GM19351 (cell line): ENCODE measurements at regions not wholly inside any gene's neighbourhood (a gene's known extent, or its start where the extent isn't known, plus 50 kb on each side); places are given as distances from the start of the nearest gene placed in this dataset.
"Not testable (repeated sequence)": the region's sequence is repeated elsewhere in the genome, so short reads cannot be mapped to it uniquely, and the experiment has no call there.

Experiments used
- ATAC-seq: cut with Tn5 transposase; IDR thresholded peaks from one replicate; pipeline ENCODE4 v1.9.1; 2021; ENCODE audit warnings: mild to moderate bottlenecking, moderate library complexity; ENCODE audit not compliant: unreplicated experiment

GRCh38 chr5:97234380-97234779, 51.3 kb upstream of the RIOK2 start:
- ATAC-seq, result not testable (repeated sequence)

- ATAC-seq, result no peak
Measured at GRCh38 chr5:97242341-97242740, 59.3 kb upstream of the RIOK2 start.

GRCh38 chr5:97243353-97243752, 60.3 kb upstream of the RIOK2 start:
- no peak for ATAC-seq

- no peak for ATAC-seq
Measured at GRCh38 chr5:97245386-97245785, 62.3 kb upstream of the RIOK2 start.

- ATAC-seq, result no peak
Measured at GRCh38 chr5:97250113-97250512, 67.1 kb upstream of the RIOK2 start.

GRCh38 chr5:97266076-97266475, 83.0 kb upstream of the RIOK2 start:
- ATAC-seq, result no peak

- ATAC-seq, result no peak
Measured at GRCh38 chr5:97266576-97266975, 83.5 kb upstream of the RIOK2 start.

- ATAC-seq, result no peak
Measured at GRCh38 chr5:97267767-97268166, 84.7 kb upstream of the RIOK2 start.

GRCh38 chr5:97276474-97277120, 93.5 kb upstream of the RIOK2 start:
- ATAC-seq, result no peak

GRCh38 chr5:97281257-97281656, 98.2 kb upstream of the RIOK2 start:
- no peak for ATAC-seq

- peak; percentile 100 for ATAC-seq
Measured at GRCh38 chr5:97297063-97297703, 114.1 kb upstream of the RIOK2 start.

GRCh38 chr5:97297704-97298091, 114.7 kb upstream of the RIOK2 start:
- ATAC-seq, result peak; percentile 4

- ATAC-seq, result not testable (repeated sequence)
Measured at GRCh38 chr5:97301181-97301580, 118.1 kb upstream of the RIOK2 start.

- no peak for ATAC-seq
Measured at GRCh38 chr5:97338729-97339128, 155.7 kb upstream of the RIOK2 start.

- ATAC-seq, result peak; percentile 97
Measured at GRCh38 chr5:97355775-97356174, 172.7 kb upstream of the RIOK2 start.

- peak; percentile 61 for ATAC-seq
Measured at GRCh38 chr5:97363577-97363976, 180.5 kb upstream of the RIOK2 start.

GRCh38 chr5:97364731-97365130, 181.7 kb upstream of the RIOK2 start:
- no peak for ATAC-seq

- no peak for ATAC-seq
Measured at GRCh38 chr5:97365163-97365845, 182.3 kb upstream of the RIOK2 start.

GRCh38 chr5:97365918-97366317, 182.9 kb upstream of the RIOK2 start:
- no peak for ATAC-seq

GRCh38 chr5:97375959-97376358, 192.9 kb upstream of the RIOK2 start:
- ATAC-seq, result no peak

GRCh38 chr5:97377582-97377981, 194.5 kb upstream of the RIOK2 start:
- no peak for ATAC-seq

GRCh38 chr5:97383996-97384395, 200.9 kb upstream of the RIOK2 start:
- no peak for ATAC-seq
